ENCODE measurements at regions not wholly inside any gene's neighbourhood (a gene's known extent, or its start where the extent isn't known, plus 50 kb on each side); places are given as distances from the start of the nearest gene placed in this dataset.
"Not testable (repeated sequence)": the region's sequence is repeated elsewhere in the genome, so short reads cannot be mapped to it uniquely, and the experiment has no call there.

DNA sequence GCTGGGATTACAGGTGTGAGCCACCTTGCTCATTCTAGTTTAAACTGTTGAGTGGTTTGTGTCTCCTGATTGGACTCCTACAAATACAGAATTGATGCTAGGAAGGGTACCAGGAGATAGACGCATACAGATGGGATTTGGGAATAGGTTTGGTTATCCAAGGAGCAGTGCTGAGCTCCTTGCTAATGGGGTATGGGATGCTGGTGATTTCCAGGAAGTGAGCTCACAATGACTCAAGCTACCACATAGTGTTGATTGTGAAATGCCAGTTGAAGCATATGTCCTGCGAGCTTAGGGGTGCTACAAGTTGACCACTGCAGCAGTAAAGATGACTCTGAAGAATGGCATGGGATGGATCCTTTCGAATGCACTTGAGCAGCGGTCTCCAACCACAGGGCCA, 75.6 kb downstream of the CCDC201 start:
- TF ChIP-seq, protein P1, sequence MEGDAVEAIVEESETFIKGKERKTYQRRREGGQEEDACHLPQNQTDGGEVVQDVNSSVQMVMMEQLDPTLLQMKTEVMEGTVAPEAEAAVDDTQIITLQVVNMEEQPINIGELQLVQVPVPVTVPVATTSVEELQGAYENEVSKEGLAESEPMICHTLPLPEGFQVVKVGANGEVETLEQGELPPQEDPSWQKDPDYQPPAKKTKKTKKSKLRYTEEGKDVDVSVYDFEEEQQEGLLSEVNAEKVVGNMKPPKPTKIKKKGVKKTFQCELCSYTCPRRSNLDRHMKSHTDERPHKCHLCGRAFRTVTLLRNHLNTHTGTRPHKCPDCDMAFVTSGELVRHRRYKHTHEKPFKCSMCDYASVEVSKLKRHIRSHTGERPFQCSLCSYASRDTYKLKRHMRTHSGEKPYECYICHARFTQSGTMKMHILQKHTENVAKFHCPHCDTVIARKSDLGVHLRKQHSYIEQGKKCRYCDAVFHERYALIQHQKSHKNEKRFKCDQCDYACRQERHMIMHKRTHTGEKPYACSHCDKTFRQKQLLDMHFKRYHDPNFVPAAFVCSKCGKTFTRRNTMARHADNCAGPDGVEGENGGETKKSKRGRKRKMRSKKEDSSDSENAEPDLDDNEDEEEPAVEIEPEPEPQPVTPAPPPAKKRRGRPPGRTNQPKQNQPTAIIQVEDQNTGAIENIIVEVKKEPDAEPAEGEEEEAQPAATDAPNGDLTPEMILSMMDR (IDR thresholded peaks at IDR 0.05), result not testable (repeated sequence)
- TF ChIP-seq TCF7L2 (IDR thresholded peaks at IDR 0.05; ENCODE audit: low read depth, low read length); SIN3A (IDR thresholded peaks at IDR 0.05; ENCODE audit: borderline replicate concordance, insufficient read depth, low read depth, low read length): not testable (repeated sequence)
- TF ChIP-seq, protein P2, sequence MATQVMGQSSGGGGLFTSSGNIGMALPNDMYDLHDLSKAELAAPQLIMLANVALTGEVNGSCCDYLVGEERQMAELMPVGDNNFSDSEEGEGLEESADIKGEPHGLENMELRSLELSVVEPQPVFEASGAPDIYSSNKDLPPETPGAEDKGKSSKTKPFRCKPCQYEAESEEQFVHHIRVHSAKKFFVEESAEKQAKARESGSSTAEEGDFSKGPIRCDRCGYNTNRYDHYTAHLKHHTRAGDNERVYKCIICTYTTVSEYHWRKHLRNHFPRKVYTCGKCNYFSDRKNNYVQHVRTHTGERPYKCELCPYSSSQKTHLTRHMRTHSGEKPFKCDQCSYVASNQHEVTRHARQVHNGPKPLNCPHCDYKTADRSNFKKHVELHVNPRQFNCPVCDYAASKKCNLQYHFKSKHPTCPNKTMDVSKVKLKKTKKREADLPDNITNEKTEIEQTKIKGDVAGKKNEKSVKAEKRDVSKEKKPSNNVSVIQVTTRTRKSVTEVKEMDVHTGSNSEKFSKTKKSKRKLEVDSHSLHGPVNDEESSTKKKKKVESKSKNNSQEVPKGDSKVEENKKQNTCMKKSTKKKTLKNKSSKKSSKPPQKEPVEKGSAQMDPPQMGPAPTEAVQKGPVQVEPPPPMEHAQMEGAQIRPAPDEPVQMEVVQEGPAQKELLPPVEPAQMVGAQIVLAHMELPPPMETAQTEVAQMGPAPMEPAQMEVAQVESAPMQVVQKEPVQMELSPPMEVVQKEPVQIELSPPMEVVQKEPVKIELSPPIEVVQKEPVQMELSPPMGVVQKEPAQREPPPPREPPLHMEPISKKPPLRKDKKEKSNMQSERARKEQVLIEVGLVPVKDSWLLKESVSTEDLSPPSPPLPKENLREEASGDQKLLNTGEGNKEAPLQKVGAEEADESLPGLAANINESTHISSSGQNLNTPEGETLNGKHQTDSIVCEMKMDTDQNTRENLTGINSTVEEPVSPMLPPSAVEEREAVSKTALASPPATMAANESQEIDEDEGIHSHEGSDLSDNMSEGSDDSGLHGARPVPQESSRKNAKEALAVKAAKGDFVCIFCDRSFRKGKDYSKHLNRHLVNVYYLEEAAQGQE (IDR thresholded peaks at IDR 0.05; ENCODE audit: insufficient read depth in 1 of 2, low read depth in 2 of 2, low read length in 1 of 2), result not testable (repeated sequence)

Data from Panc1 (cell line).